ENCODE measurements at regions not wholly inside any gene's neighbourhood (a gene's known extent, or its start where the extent isn't known, plus 50 kb on each side); places are given as distances from the start of the nearest gene placed in this dataset.

DNA sequence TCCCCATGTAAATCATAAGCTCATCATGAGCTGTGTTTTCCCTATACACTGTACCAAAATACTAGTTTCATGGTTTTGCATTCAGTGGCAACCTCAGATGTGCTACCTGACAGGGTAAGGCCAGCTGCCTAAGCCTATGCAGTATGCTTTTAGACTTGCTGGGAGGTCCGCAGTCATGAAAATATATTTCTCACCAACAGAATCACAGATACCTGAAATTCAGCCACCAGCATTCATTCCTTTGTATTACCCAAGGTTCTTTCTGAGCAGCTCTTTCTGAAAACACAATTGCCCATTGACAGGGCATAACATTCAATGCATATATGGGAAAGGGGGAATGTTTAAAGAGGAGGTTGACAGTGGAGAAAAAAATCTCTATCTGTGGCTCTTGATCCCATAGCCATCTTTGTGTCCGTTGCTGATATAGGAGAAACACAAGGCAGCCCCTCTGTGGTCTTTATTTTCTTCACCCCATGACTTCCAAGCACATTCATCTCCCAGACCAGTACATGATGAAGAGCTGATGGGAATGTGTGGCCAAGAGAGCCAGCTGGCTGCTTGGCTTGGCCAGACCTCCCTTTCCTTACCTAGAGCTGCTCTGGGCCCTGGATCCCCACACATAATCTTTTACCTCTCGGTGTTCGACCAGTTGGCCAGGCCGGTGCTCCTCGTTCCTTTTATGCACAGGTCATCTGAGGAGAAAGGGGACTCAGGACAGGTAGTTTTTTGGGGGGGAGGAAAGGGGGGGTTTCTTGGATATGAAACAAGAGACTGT lies 162.9 kb downstream of the KCNA5 start:
- Histone ChIP-seq H3K27me3 (ENCODE audit: control insufficient read depth, insufficient read depth, low read length) (peaks cover 7% of the 10 kb centered on the region), H3K4me3 (ENCODE audit: low read depth, low read length) (no peak overlapping the region), H3K27ac (ENCODE audit: low read depth, low read length) (no peak overlapping the region), H3K9me3 (ENCODE audit: control insufficient read depth, insufficient read depth, low read length) (no peaks in the 10 kb centered on the region)
- DNase-seq (ENCODE audit: low read depth, low spot score), result no peak
- ChIA-PET POLR2A (no interaction called here), CTCF (no interaction called here)
- TF ChIP-seq, protein P1, sequence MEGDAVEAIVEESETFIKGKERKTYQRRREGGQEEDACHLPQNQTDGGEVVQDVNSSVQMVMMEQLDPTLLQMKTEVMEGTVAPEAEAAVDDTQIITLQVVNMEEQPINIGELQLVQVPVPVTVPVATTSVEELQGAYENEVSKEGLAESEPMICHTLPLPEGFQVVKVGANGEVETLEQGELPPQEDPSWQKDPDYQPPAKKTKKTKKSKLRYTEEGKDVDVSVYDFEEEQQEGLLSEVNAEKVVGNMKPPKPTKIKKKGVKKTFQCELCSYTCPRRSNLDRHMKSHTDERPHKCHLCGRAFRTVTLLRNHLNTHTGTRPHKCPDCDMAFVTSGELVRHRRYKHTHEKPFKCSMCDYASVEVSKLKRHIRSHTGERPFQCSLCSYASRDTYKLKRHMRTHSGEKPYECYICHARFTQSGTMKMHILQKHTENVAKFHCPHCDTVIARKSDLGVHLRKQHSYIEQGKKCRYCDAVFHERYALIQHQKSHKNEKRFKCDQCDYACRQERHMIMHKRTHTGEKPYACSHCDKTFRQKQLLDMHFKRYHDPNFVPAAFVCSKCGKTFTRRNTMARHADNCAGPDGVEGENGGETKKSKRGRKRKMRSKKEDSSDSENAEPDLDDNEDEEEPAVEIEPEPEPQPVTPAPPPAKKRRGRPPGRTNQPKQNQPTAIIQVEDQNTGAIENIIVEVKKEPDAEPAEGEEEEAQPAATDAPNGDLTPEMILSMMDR (IDR thresholded peaks at IDR 0.05; ENCODE audit: low read depth, low read length), result no peak

DNA sequence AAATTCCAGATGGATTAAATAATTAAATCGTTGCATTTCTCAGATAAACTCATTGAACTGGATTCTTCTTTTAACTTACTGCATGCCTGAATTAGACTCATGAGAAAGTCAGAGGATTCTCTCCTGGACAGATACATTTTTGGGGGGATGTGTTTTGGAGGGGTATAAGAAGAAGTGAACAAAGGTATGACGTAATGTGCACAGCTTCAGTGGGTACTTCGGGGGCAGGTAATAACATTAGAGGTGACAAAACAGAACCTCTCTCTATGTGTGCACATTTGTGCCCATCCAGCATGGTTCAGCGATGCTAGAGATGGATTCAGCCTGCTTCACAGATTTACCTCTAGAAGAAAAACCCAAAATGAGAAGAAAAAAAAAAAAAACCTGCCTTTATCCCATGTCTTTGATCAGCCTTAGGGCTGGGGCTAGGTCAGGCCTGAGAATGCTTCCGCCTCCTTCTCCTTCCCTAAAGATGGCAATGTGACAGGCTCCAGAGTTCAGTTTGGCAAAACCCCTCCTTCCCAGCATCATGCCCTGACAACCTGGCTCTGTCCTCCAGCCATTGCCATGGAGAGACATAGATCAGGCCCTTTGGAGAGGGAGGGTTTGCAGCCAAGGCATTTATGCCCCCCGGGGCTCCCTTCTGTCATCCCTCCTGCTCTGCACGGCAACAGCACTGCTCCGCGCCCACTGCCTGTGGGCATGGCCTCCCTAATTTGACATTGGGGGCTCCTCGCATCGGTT lies 166.7 kb downstream of the KCNA5 start:
- ChIA-PET CTCF (no interaction called here), POLR2A (no interaction called here)
- DNase-seq (ENCODE audit: low read depth, low spot score), result no peak
- Histone ChIP-seq H3K4me3 (ENCODE audit: low read depth, low read length) (no peak overlapping the region), H3K27me3 (ENCODE audit: control insufficient read depth, insufficient read depth, low read length) (peaks cover 7% of the 10 kb centered on the region), H3K9me3 (ENCODE audit: control insufficient read depth, insufficient read depth, low read length) (no peaks in the 10 kb centered on the region), H3K27ac (ENCODE audit: low read depth, low read length) (no peak overlapping the region)
- TF ChIP-seq, protein P1 (IDR thresholded peaks at IDR 0.05; ENCODE audit: low read depth, low read length), result no peak

GRCh38 chr12:5210923-5211290 lies 167.2 kb downstream of the KCNA5 start:
- ChIA-PET CTCF (no interaction called here), POLR2A (no interaction called here)

GRCh38 chr12:5213336-5213735 lies 169.7 kb downstream of the KCNA5 start:
- ChIA-PET CTCF (no interaction called here), POLR2A (no interaction called here)
- DNase-seq (ENCODE audit: low read depth, low spot score), result no peak
- Histone ChIP-seq H3K27ac (ENCODE audit: low read depth, low read length) (no peak overlapping the region), H3K27me3 (ENCODE audit: control insufficient read depth, insufficient read depth, low read length) (peaks cover 11% of the 10 kb centered on the region), H3K4me3 (ENCODE audit: low read depth, low read length) (no peak overlapping the region), H3K9me3 (ENCODE audit: control insufficient read depth, insufficient read depth, low read length) (no peaks in the 10 kb centered on the region)
- TF ChIP-seq, protein P1 (IDR thresholded peaks at IDR 0.05; ENCODE audit: low read depth, low read length), result no peak

More at GRCh38 chr12:5210923-5211290, 167.2 kb downstream of the KCNA5 start:
- no peak overlapping the region for H3K4me3 ChIP-seq (ENCODE audit: low read depth, low read length)
- H3K27me3 ChIP-seq (ENCODE audit: control insufficient read depth, insufficient read depth, low read length), result peaks cover 7% of the 10 kb centered on the region
- no peak overlapping the region for H3K27ac ChIP-seq (ENCODE audit: low read depth, low read length)
- DNase-seq (ENCODE audit: low read depth, low spot score), result no peak
- TF ChIP-seq, protein P1 (IDR thresholded peaks at IDR 0.05; ENCODE audit: low read depth, low read length), result no peak
- H3K9me3 ChIP-seq (ENCODE audit: control insufficient read depth, insufficient read depth, low read length), result no peaks in the 10 kb centered on the region

- DNase-seq (ENCODE audit: low read depth, low spot score), result no peak
- TF ChIP-seq, protein P1 (IDR thresholded peaks at IDR 0.05; ENCODE audit: low read depth, low read length), result no peak
- Histone ChIP-seq H3K4me3 (ENCODE audit: low read depth, low read length) (no peak overlapping the region), H3K27ac (ENCODE audit: low read depth, low read length) (no peak overlapping the region), H3K9me3 (ENCODE audit: control insufficient read depth, insufficient read depth, low read length) (no peaks in the 10 kb centered on the region), H3K27me3 (ENCODE audit: control insufficient read depth, insufficient read depth, low read length) (peaks cover 13% of the 10 kb centered on the region)
- POLR2A ChIA-PET, result no interaction called here
- CTCF ChIA-PET, result no interaction called here
These were observed 170.3 kb downstream of the KCNA5 start for GRCh38 chr12:5213990-5214389.
